DOHH2 (cell line): ENCODE measurements at regions not wholly inside any gene's neighbourhood (a gene's known extent, or its start where the extent isn't known, plus 50 kb on each side); places are given as distances from the start of the nearest gene placed in this dataset.

Experiments
- CTCF ChIP-seq: fragments of 200-600 bp; sonication (generic); IDR thresholded peaks from one replicate; pipeline ENCODE4 v1.5.1; 2014; ENCODE audit warnings: antibody characterized with exemption, mild to moderate bottlenecking, low read depth, low read length; ENCODE audit not compliant: poor library complexity, severe bottlenecking
- EZH2phosphoT487 ChIP-seq: fragments of 200-600 bp; sonication (generic); IDR thresholded peaks from 2 replicates; pipeline ENCODE4 v1.6.1; 2017; ENCODE audit warnings: borderline replicate concordance, mild to moderate bottlenecking, antibody characterized with exemption, low read length, moderate library complexity, mixed read lengths

DNA sequence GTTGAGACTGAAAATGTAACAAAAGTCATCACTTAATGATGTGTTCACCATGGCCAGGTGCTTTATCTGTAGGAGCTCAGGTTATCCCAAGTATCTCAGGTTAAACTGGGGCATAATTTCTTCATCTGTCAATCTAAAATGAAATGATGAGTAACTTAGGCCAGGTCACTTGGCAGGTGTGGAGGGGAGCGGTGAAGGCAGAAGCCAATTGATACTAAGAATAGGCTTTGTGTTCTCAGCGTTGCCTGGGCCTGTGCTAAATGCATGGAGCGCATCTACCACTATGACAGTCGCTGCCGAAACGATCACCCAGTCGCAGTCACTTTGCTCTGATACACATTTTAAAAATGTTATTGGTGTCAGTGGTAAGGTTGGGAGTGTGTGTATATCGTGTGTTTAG, 91.6 kb downstream of the FGF9 start:
- no peak for TF ChIP-seq CTCF
- no peak for TF ChIP-seq EZH2phosphoT487
